Muscle layer of duodenum (tissue), 2 donors: ENCODE measurements at regions not wholly inside any gene's neighbourhood (a gene's known extent, or its start where the extent isn't known, plus 50 kb on each side); places are given as distances from the start of the nearest gene placed in this dataset.

Source experiments
- H3K27ac ChIP-seq: one replicate; pipeline ENCODE4 v1.7.0; 2013; ENCODE audit warnings: mild to moderate bottlenecking, low read length
- H3K27me3 ChIP-seq: one replicate; pipeline ENCODE4 v1.7.0; 2013; ENCODE audit warnings: low read depth, mild to moderate bottlenecking, control low read depth, low read length
- H3K36me3 ChIP-seq, 2 donors: one replicate each; pipeline ENCODE4 v1.7.0; 2013; ENCODE audit warnings: low read length in 2 of 2, control low read depth in 1 of 2, mild to moderate bottlenecking in 1 of 2; ENCODE audit not compliant: insufficient read depth in 2 of 2, control insufficient read depth in 1 of 2
- H3K4me1 ChIP-seq, 2 donors: one replicate each; pipeline ENCODE4 v1.7.0; 2013; ENCODE audit warnings: low read length in 2 of 2, mild to moderate bottlenecking in 2 of 2, control low read depth in 1 of 2, moderate library complexity in 1 of 2; ENCODE audit not compliant: insufficient read depth in 2 of 2, control insufficient read depth in 1 of 2
- H3K4me3 ChIP-seq, 2 donors: one replicate each; pipeline ENCODE4 v1.7.0; 2013; ENCODE audit warnings: low read length in 2 of 2, low read depth in 1 of 2, mild to moderate bottlenecking in 1 of 2
- H3K9me3 ChIP-seq, 2 donors: one replicate each; pipeline ENCODE4 v1.7.0; 2013; ENCODE audit warnings: low read length in 2 of 2, control low read depth in 1 of 2, mild to moderate bottlenecking in 1 of 2; ENCODE audit not compliant: control insufficient read depth in 1 of 2
- donor health status: healthy.

- Histone ChIP-seq H3K4me1 (no peaks in the 10 kb centered on the region), H3K27ac (no peak overlapping the region), H3K27me3 (no peaks in the 10 kb centered on the region), H3K36me3 (no peaks in the 10 kb centered on the region), H3K4me3 (no peak overlapping the region), H3K9me3 (no peaks in the 10 kb centered on the region)
Observed at GRCh38 chr18:44386401-44386800, 294.3 kb upstream of the SETBP1 start.

GRCh38 chr18:44388329-44388728 is 292.4 kb upstream of the SETBP1 start:
- Histone ChIP-seq H3K36me3 (no peaks in the 10 kb centered on the region), H3K4me3 (no peak overlapping the region), H3K4me1 (no peaks in the 10 kb centered on the region), H3K27ac (no peak overlapping the region), H3K9me3 (no peaks in the 10 kb centered on the region), H3K27me3 (no peaks in the 10 kb centered on the region)

- H3K4me1 ChIP-seq: no peaks in the 10 kb centered on the region
Observed at GRCh38 chr18:44392933-44393332, 287.8 kb upstream of the SETBP1 start.

GRCh38 chr18:44393406-44393805 is 287.3 kb upstream of the SETBP1 start:
- H3K36me3 ChIP-seq: no peaks in the 10 kb centered on the region
- no peaks in the 10 kb centered on the region for H3K27me3 ChIP-seq
- no peak overlapping the region for H3K4me3 ChIP-seq
- no peaks in the 10 kb centered on the region for H3K4me1 ChIP-seq
- no peak overlapping the region for H3K27ac ChIP-seq
- no peaks in the 10 kb centered on the region for H3K9me3 ChIP-seq

More at GRCh38 chr18:44392933-44393332, 287.8 kb upstream of the SETBP1 start:
- Histone ChIP-seq H3K27me3 (no peaks in the 10 kb centered on the region), H3K4me3 (no peak overlapping the region), H3K36me3 (no peaks in the 10 kb centered on the region), H3K27ac (no peak overlapping the region), H3K9me3 (no peaks in the 10 kb centered on the region)

- Histone ChIP-seq H3K9me3 (no peaks in the 10 kb centered on the region), H3K4me3 (no peak overlapping the region), H3K27ac (no peak overlapping the region), H3K4me1 (no peaks in the 10 kb centered on the region), H3K36me3 (no peaks in the 10 kb centered on the region), H3K27me3 (no peaks in the 10 kb centered on the region)
Observed at GRCh38 chr18:44396550-44396949, 284.1 kb upstream of the SETBP1 start.

GRCh38 chr18:44409071-44409470 is 271.6 kb upstream of the SETBP1 start:
- Histone ChIP-seq H3K4me3 (no peak overlapping the region), H3K4me1 (peaks cover 0 to 6% of the 10 kb centered on the region in 2 donors), H3K27ac (no peak overlapping the region), H3K27me3 (no peaks in the 10 kb centered on the region), H3K9me3 (no peaks in the 10 kb centered on the region), H3K36me3 (no peaks in the 10 kb centered on the region)

GRCh38 chr18:44409515-44409914 is 271.2 kb upstream of the SETBP1 start:
- no peak overlapping the region for H3K27ac ChIP-seq
- H3K4me3 ChIP-seq: no peak overlapping the region
- H3K36me3 ChIP-seq: no peaks in the 10 kb centered on the region
- peaks cover 0 to 6% of the 10 kb centered on the region in 2 donors for H3K4me1 ChIP-seq
- no peaks in the 10 kb centered on the region for H3K9me3 ChIP-seq
- no peaks in the 10 kb centered on the region for H3K27me3 ChIP-seq

- no peak overlapping the region for H3K27ac ChIP-seq
- no peaks in the 10 kb centered on the region for H3K36me3 ChIP-seq
- no peaks in the 10 kb centered on the region for H3K9me3 ChIP-seq
- no peak overlapping the region for H3K4me3 ChIP-seq
- peaks cover 0 to 6% of the 10 kb centered on the region in 2 donors for H3K4me1 ChIP-seq
- no peaks in the 10 kb centered on the region for H3K27me3 ChIP-seq
Observed at GRCh38 chr18:44410740-44411139, 269.9 kb upstream of the SETBP1 start.

- Histone ChIP-seq H3K4me1 (peaks cover 0 to 6% of the 10 kb centered on the region in 2 donors), H3K4me3 (no peak overlapping the region), H3K27ac (no peak overlapping the region), H3K9me3 (no peaks in the 10 kb centered on the region), H3K27me3 (no peaks in the 10 kb centered on the region), H3K36me3 (no peaks in the 10 kb centered on the region)
Observed at GRCh38 chr18:44411262-44411905, 269.3 kb upstream of the SETBP1 start.

GRCh38 chr18:44411976-44412375 is 268.7 kb upstream of the SETBP1 start:
- Histone ChIP-seq H3K27ac (no peak overlapping the region), H3K4me1 (peaks cover 0 to 6% of the 10 kb centered on the region in 2 donors), H3K4me3 (no peak overlapping the region), H3K27me3 (no peaks in the 10 kb centered on the region), H3K36me3 (no peaks in the 10 kb centered on the region), H3K9me3 (peaks cover 0 to 3% of the 10 kb centered on the region in 2 donors)

- Histone ChIP-seq H3K27me3 (no peaks in the 10 kb centered on the region), H3K27ac (no peak overlapping the region), H3K9me3 (peaks cover 0 to 5% of the 10 kb centered on the region in 2 donors), H3K4me1 (peaks cover 0 to 19% of the 10 kb centered on the region in 2 donors), H3K36me3 (no peaks in the 10 kb centered on the region), H3K4me3 (no peak overlapping the region)
Observed at GRCh38 chr18:44423814-44424644, 256.7 kb upstream of the SETBP1 start.
